Loucy (cell line): ENCODE measurements at regions not wholly inside any gene's neighbourhood (a gene's known extent, or its start where the extent isn't known, plus 50 kb on each side); places are given as distances from the start of the nearest gene placed in this dataset.

ENCODE experiments used
- CTCF ChIP-seq: fragments of 200-600 bp; sonication (generic); conservative IDR thresholded peaks from 2 replicates; pipeline ENCODE4 v1.5.1; 2014; ENCODE audit warnings: mild to moderate bottlenecking, antibody characterized with exemption, low read length
- EZH2phosphoT487 ChIP-seq: fragments of 200-600 bp; IDR thresholded peaks from 2 replicates; pipeline ENCODE4 v1.6.1; 2018; ENCODE audit warnings: antibody characterized with exemption, mild to moderate bottlenecking, moderate library complexity, borderline replicate concordance

- no peak for TF ChIP-seq CTCF
- no peak for TF ChIP-seq EZH2phosphoT487
These were observed 50.0 kb upstream of the LYVE1 start for GRCh38 chr11:10618490-10618889.
